SH-SY5Y (cell line): ENCODE measurements at regions not wholly inside any gene's neighbourhood (a gene's known extent, or its start where the extent isn't known, plus 50 kb on each side); places are given as distances from the start of the nearest gene placed in this dataset.

Experiments used
- GATA2 ChIP-seq: IDR thresholded peaks from 2 replicates; pipeline ENCODE4 v1.6.1; 2011; ENCODE audit warnings: mild to moderate bottlenecking, low read depth, low read length
- GATA3 ChIP-seq: IDR thresholded peaks from 2 replicates; pipeline ENCODE4 v1.6.1; 2011; ENCODE audit warnings: low read depth, mild to moderate bottlenecking, low read length, moderate library complexity

DNA sequence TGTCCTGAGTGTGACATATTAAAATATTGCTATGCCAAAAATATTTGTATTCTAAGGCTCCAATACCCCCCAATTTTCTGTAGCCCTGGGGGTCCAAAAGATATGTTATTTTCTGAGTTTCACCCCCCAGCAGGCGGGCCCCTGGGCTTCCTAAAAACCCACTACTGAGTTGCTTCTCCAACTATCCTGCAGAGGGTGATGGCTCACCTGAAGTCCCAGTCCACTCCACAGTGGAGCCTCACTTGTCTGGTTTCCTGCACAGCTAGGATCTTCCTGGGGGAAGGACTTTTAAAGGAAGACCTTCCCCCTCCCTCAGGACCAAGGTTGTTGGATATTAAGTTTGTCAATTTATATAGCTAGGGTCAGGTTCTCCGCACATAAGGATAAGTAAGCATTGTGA is 1181.4 kb downstream of the ROBO2 start:
- TF ChIP-seq GATA3 (no peak), GATA2 (no peak)
